SU-DHL-6 (cell line): ENCODE measurements at regions not wholly inside any gene's neighbourhood (a gene's known extent, or its start where the extent isn't known, plus 50 kb on each side); places are given as distances from the start of the nearest gene placed in this dataset.

Experiments
- CTCF ChIP-seq: fragments of 200-600 bp; sonication (generic); IDR thresholded peaks from one replicate; pipeline ENCODE4 v1.5.1; 2017; ENCODE audit warnings: antibody characterized with exemption, mild to moderate bottlenecking, low read length, moderate library complexity; ENCODE audit not compliant: insufficient read depth, poor library complexity, severe bottlenecking
- EZH2phosphoT487 ChIP-seq: fragments of 200-600 bp; sonication (generic), shearing (Covaris generic); conservative IDR thresholded peaks from 2 replicates; pipeline ENCODE4 v1.6.1; 2018; ENCODE audit warnings: mild to moderate bottlenecking, antibody characterized with exemption, low read length, moderate library complexity, mixed read lengths

- TF ChIP-seq CTCF: no peak
- TF ChIP-seq EZH2phosphoT487: no peak
These were observed 67.6 kb upstream of the FOXQ1 start for GRCh38 chr6:1244278-1244677.
